ENCODE measurements at regions not wholly inside any gene's neighbourhood (a gene's known extent, or its start where the extent isn't known, plus 50 kb on each side); places are given as distances from the start of the nearest gene placed in this dataset.
"Not testable (repeated sequence)": the region's sequence is repeated elsewhere in the genome, so short reads cannot be mapped to it uniquely, and the experiment has no call there.

GRCh38 chr12:87596134-87596533 is 433.1 kb downstream of the C12orf50 start:
- Histone ChIP-seq H3K27ac (no peak overlapping the region), H3K4me1 (ENCODE audit: control insufficient read depth in 1 of 2, insufficient read depth in 1 of 2, low read depth in 1 of 2, low read length in 1 of 2) (no peaks in the 10 kb centered on the region), H3K9me3 (no peaks in the 10 kb centered on the region), H3K27me3 (no peaks in the 10 kb centered on the region), H3K4me3 (ENCODE audit: low read depth in 1 of 2, low read length in 1 of 2) (no peak overlapping the region), H3K36me3 (no peaks in the 10 kb centered on the region)
- no peak for TF ChIP-seq CTCF (IDR thresholded peaks at IDR 0.05)

GRCh38 chr12:87585882-87586557 is 443.2 kb downstream of the C12orf50 start:
- no peak overlapping the region for H3K4me3 ChIP-seq (ENCODE audit: low read depth in 1 of 2, low read length in 1 of 2)
- no peak overlapping the region for H3K27ac ChIP-seq
- TF ChIP-seq CTCF (IDR thresholded peaks at IDR 0.05), result no peak
- no peaks in the 10 kb centered on the region for H3K27me3 ChIP-seq
- H3K4me1 ChIP-seq (ENCODE audit: control insufficient read depth in 1 of 2, insufficient read depth in 1 of 2, low read depth in 1 of 2, low read length in 1 of 2), result no peaks in the 10 kb centered on the region
- no peaks in the 10 kb centered on the region for H3K36me3 ChIP-seq
- H3K9me3 ChIP-seq, result no peaks in the 10 kb centered on the region

GRCh38 chr12:87579091-87579490 is 450.1 kb downstream of the C12orf50 start:
- not testable (repeated sequence) for H3K27me3 ChIP-seq; H3K4me1 ChIP-seq (ENCODE audit: control insufficient read depth in 1 of 2, insufficient read depth in 1 of 2, low read depth in 1 of 2, low read length in 1 of 2); H3K9me3 ChIP-seq; H3K4me3 ChIP-seq (ENCODE audit: low read depth in 1 of 2, low read length in 1 of 2); H3K36me3 ChIP-seq; H3K27ac ChIP-seq

- no peaks in the 10 kb centered on the region for H3K9me3 ChIP-seq
- H3K36me3 ChIP-seq, result no peaks in the 10 kb centered on the region
- H3K27me3 ChIP-seq, result no peaks in the 10 kb centered on the region
- no peaks in the 10 kb centered on the region for H3K4me1 ChIP-seq (ENCODE audit: control insufficient read depth in 1 of 2, insufficient read depth in 1 of 2, low read depth in 1 of 2, low read length in 1 of 2)
- no peak for TF ChIP-seq CTCF (IDR thresholded peaks at IDR 0.05)
- H3K27ac ChIP-seq, result no peak overlapping the region
- no peak overlapping the region for H3K4me3 ChIP-seq (ENCODE audit: low read depth in 1 of 2, low read length in 1 of 2)
Measured at GRCh38 chr12:87575906-87576305, 453.3 kb downstream of the C12orf50 start.

- H3K4me3 ChIP-seq (ENCODE audit: low read depth in 1 of 2, low read length in 1 of 2); H3K27ac ChIP-seq; H3K27me3 ChIP-seq; H3K9me3 ChIP-seq; H3K4me1 ChIP-seq (ENCODE audit: control insufficient read depth in 1 of 2, insufficient read depth in 1 of 2, low read depth in 1 of 2, low read length in 1 of 2); H3K36me3 ChIP-seq: not testable (repeated sequence)
Measured at GRCh38 chr12:87566918-87567317, 462.3 kb downstream of the C12orf50 start.

GRCh38 chr12:87556985-87557384 is 472.2 kb downstream of the C12orf50 start:
- Histone ChIP-seq H3K27me3 (no peaks in the 10 kb centered on the region), H3K27ac (no peak overlapping the region), H3K4me3 (ENCODE audit: low read depth in 1 of 2, low read length in 1 of 2) (no peak overlapping the region), H3K4me1 (ENCODE audit: control insufficient read depth in 1 of 2, insufficient read depth in 1 of 2, low read depth in 1 of 2, low read length in 1 of 2) (no peaks in the 10 kb centered on the region), H3K36me3 (no peaks in the 10 kb centered on the region), H3K9me3 (no peaks in the 10 kb centered on the region)
- TF ChIP-seq CTCF (IDR thresholded peaks at IDR 0.05), result no peak

GRCh38 chr12:87531213-87531612 is 498.0 kb downstream of the C12orf50 start:
- H3K36me3 ChIP-seq; H3K9me3 ChIP-seq; H3K4me3 ChIP-seq (ENCODE audit: low read depth in 1 of 2, low read length in 1 of 2); H3K27me3 ChIP-seq; H3K27ac ChIP-seq; H3K4me1 ChIP-seq (ENCODE audit: control insufficient read depth in 1 of 2, insufficient read depth in 1 of 2, low read depth in 1 of 2, low read length in 1 of 2): not testable (repeated sequence)
